ENCODE measurements at regions not wholly inside any gene's neighbourhood (a gene's known extent, or its start where the extent isn't known, plus 50 kb on each side); places are given as distances from the start of the nearest gene placed in this dataset.

- TF ChIP-seq CTCF (optimal IDR thresholded peaks at IDR 0.05 in 1 of 3, IDR thresholded peaks at IDR 0.05 in 1 of 3, conservative IDR thresholded peaks at IDR 0.05 in 1 of 3; ENCODE audit: extremely low read depth in 1 of 3, insufficient read depth in 2 of 3, low read length in 3 of 3) (no peak), EZH2 (IDR thresholded peaks at IDR 0.05; ENCODE audit: low read length) (no peak)
Observed at GRCh38 chr16:63983401-63983800, 1138.5 kb downstream of the CDH11 start.

Measured in keratinocyte (primary cell).